Heart left ventricle (tissue), 16 donors: ENCODE measurements at regions not wholly inside any gene's neighbourhood (a gene's known extent, or its start where the extent isn't known, plus 50 kb on each side); places are given as distances from the start of the nearest gene placed in this dataset.

ENCODE experiments used
- ATAC-seq, 4 donors: fragments of 200-7000 bp; cut with Tn5 transposase; one replicate each; pipeline ENCODE4 v1.9.1; 2020 to 2022; ENCODE audit warnings: moderate library complexity in 4 of 4, mild to moderate bottlenecking in 3 of 4, moderate number of reproducible peaks in 1 of 4
- DNase-seq, 5 donors: peaks; one replicate each; pipeline ENCODE4 v3.0.0-alpha.2; 2020
- H3K27ac ChIP-seq, 12 donors: fragments of 200-600 bp; sonication (generic) in 4 of 12; one replicate each; pipeline versions ENCODE4 v1.5.0 to v1.8.0; 2016 to 2022; ENCODE audit warnings: mild to moderate bottlenecking in 2 of 12
- H3K27me3 ChIP-seq, 9 donors: fragments of 200-600 bp; sonication (generic) in 2 of 9; one replicate each; pipeline versions ENCODE4 v1.5.1 to v1.8.0; 2016 to 2022; ENCODE audit warnings: mild to moderate bottlenecking in 3 of 9
- H3K36me3 ChIP-seq, 9 donors: fragments of 200-600 bp; sonication (generic) in 2 of 9; one replicate each; pipeline versions ENCODE4 v1.5.0 to v1.8.0; 2018 to 2022; ENCODE audit warnings: mild to moderate bottlenecking in 2 of 9
- H3K4me1 ChIP-seq, 12 donors: fragments of 200-600 bp; sonication (generic) in 4 of 12; one replicate each; pipeline versions ENCODE4 v1.5.0 to v1.8.0; 2016 to 2022; ENCODE audit warnings: mild to moderate bottlenecking in 3 of 12
- H3K4me3 ChIP-seq, 12 donors: fragments of 200-600 bp; sonication (generic) in 4 of 12; one replicate each; pipeline versions ENCODE4 v1.5.0 to v1.8.0; 2017 to 2022; ENCODE audit warnings: mild to moderate bottlenecking in 9 of 12, moderate library complexity in 4 of 12
- H3K9me3 ChIP-seq, 12 donors: fragments of 200-600 bp; sonication (generic) in 4 of 12; one replicate each; pipeline versions ENCODE4 v1.5.0 to v1.8.0; 2016 to 2022; ENCODE audit warnings: mild to moderate bottlenecking in 1 of 12
- CTCF ChIP-seq, 12 donors: fragments of 200-600 bp; sonication (generic) in 4 of 12; IDR thresholded peaks; one replicate each; pipeline versions ENCODE4 v1.5.0 to v1.8.0; 2018 to 2022; ENCODE audit warnings: antibody characterized with exemption in 12 of 12, mild to moderate bottlenecking in 5 of 12
- POLR2A ChIP-seq, 2 donors: fragments of 450-650 bp; IDR thresholded peaks; one replicate each; pipeline ENCODE4 v1.6.1; 2017; ENCODE audit warnings: antibody characterized with exemption in 2 of 2, mild to moderate bottlenecking in 2 of 2, moderate library complexity in 2 of 2
- WGBS, 4 donors: extraction: QIAGEN DNeasy Blood & Tissue Kit in 2 of 4; methylation state at CpG; one replicate each; pipeline versions ENCODE4 v1.1.5 to v1.1.7; 2013 to 2018; 5-methylcytosine and 5-hydroxymethylcytosine counted together
- intact Hi-C, 10 donors: fragments of 100-400 bp; cut with DNase I; formaldehyde crosslinking; loops; one replicate each; pipeline versions ENCODE4 v1.11.1 to v1.14.2; 2022
- donor health status: ischemic (EF 13 %, LVEDD 7.1; RV severe dilation, severe dysfunction).
- donor health status: healthy with polysubstance abuse.
- donor health status: DM: no; HTN: yes; CAD: no.
- donor health status: DM: no; HTN: no; CAD: no.
- donor health status: ischemic (EF 25% LVEDD 6.9; RV normal size, moderate dysfunction).
- donor health status: ischemic (EF 25% LVEDD 5.7; RV mildly dilated, moderate dysfunction).
- donor health status: healthy.
- donor health status: DM: yes; HTN: yes; CAD: no.
- donor health status: ischemic (EF 35%, LVEDD 5.7; RV mildly dilated, moderate dysfunction).
- donor health status: nonischemic (EF 11% LVEDD 7.7; RV severe dilation, severe dysfunction).
- donor health status: DM: yes; HTN: yes; CAD: no.
- donor health status: PGD.
- donor health status: ischemic (EF 29% LVEDD 5.4; RV normal size, mild dysfunction).
- donor health status: nonischemic (EF 23%, LVEDD 6.1; RV moderate dilation, normal function).

GRCh38 chr5:120035815-120036577 lies 406.6 kb downstream of the FAM170A start:
- H3K27me3 ChIP-seq = no peaks in the 10 kb centered on the region
- intact Hi-C loops = no loop called here
- TF ChIP-seq POLR2A (IDR thresholded peaks at IDR 0.05) (no peak), CTCF (IDR thresholded peaks at IDR 0.05) (no peak)
- ATAC-seq (no peak), DNase-seq (no peak)
- 88 to 92% (median 91%) methylated on average over 16 of the region's 16 CpGs for WGBS, 4 donors
- H3K4me1 ChIP-seq = no peaks in the 10 kb centered on the region
- H3K36me3 ChIP-seq = no peaks in the 10 kb centered on the region
- no peak overlapping the region for H3K4me3 ChIP-seq
- H3K9me3 ChIP-seq = no peaks in the 10 kb centered on the region
- no peak overlapping the region for H3K27ac ChIP-seq

GRCh38 chr5:120037451-120037850 lies 408.1 kb downstream of the FAM170A start:
- no peak overlapping the region for H3K27ac ChIP-seq
- no peak for ATAC-seq
- 71 to 80% (median 77%) methylated on average over 3 of the region's 3 CpGs for WGBS, 4 donors

GRCh38 chr5:120039111-120039510 lies 409.8 kb downstream of the FAM170A start:
- no peak for DNase-seq
- WGBS, 4 donors = 59 to 89% (median 73%) methylated on average over 3 of the region's 3 CpGs
- no peaks in the 10 kb centered on the region for H3K4me1 ChIP-seq
- no peak overlapping the region for H3K27ac ChIP-seq
- ATAC-seq = no peak
- H3K27me3 ChIP-seq = no peaks in the 10 kb centered on the region
- no peak overlapping the region for H3K4me3 ChIP-seq
- H3K36me3 ChIP-seq = no peaks in the 10 kb centered on the region
- TF ChIP-seq POLR2A (IDR thresholded peaks at IDR 0.05) (no peak), CTCF (IDR thresholded peaks at IDR 0.05) (no peak)
- no peaks in the 10 kb centered on the region for H3K9me3 ChIP-seq
- intact Hi-C loops = no loop called here

More at GRCh38 chr5:120037451-120037850, 408.1 kb downstream of the FAM170A start:
- intact Hi-C loops = no loop called here
- DNase-seq = no peak
- Histone ChIP-seq H3K36me3 (no peaks in the 10 kb centered on the region), H3K27me3 (no peaks in the 10 kb centered on the region), H3K9me3 (no peaks in the 10 kb centered on the region), H3K4me1 (no peaks in the 10 kb centered on the region), H3K4me3 (no peak overlapping the region)
- TF ChIP-seq CTCF (IDR thresholded peaks at IDR 0.05) (no peak), POLR2A (IDR thresholded peaks at IDR 0.05) (no peak)

- no peak for DNase-seq
- no peaks in the 10 kb centered on the region for H3K27me3 ChIP-seq
- H3K9me3 ChIP-seq = no peaks in the 10 kb centered on the region
- intact Hi-C loops = no loop called here
- no peak overlapping the region for H3K27ac ChIP-seq
- no peaks in the 10 kb centered on the region for H3K36me3 ChIP-seq
- no peak for ATAC-seq
- H3K4me3 ChIP-seq = no peak overlapping the region
- TF ChIP-seq CTCF (IDR thresholded peaks at IDR 0.05) (no peak), POLR2A (IDR thresholded peaks at IDR 0.05) (no peak)
- H3K4me1 ChIP-seq = no peaks in the 10 kb centered on the region
These were observed 414.1 kb downstream of the FAM170A start for GRCh38 chr5:120043431-120043830.
